ENCODE measurements at regions not wholly inside any gene's neighbourhood (a gene's known extent, or its start where the extent isn't known, plus 50 kb on each side); places are given as distances from the start of the nearest gene placed in this dataset.

- intact Hi-C loops (cut with micrococcal nuclease): no loop called here
- H3K4me1 Mint-ChIP-seq: no peaks in the 10 kb centered on the region
- no peaks in the 10 kb centered on the region for H3K27me3 Mint-ChIP-seq
- CTCF ChIA-PET: no interaction called here
- DNase-seq (no peak), ATAC-seq (ENCODE audit: low read depth) (no peak)
- H3K9me3 Mint-ChIP-seq: peaks cover 5% of the 10 kb centered on the region
- no peaks in the 10 kb centered on the region for H3K36me3 Mint-ChIP-seq (ENCODE audit: low read depth)
- no peak for TF ChIP-seq CTCF (IDR thresholded peaks at IDR 0.05)
- H3K27ac Mint-ChIP-seq: no peak overlapping the region
- no peak overlapping the region for H3K4me3 Mint-ChIP-seq
- POLR2A ChIA-PET: no interaction called here
Measured at GRCh38 chr2:220318037-220318436, 690.6 kb downstream of the SLC4A3 start.

- no peak overlapping the region for H3K27ac Mint-ChIP-seq
- ATAC-seq (ENCODE audit: low read depth) (no peak), DNase-seq (no peak)
- H3K4me1 Mint-ChIP-seq: no peaks in the 10 kb centered on the region
- no peaks in the 10 kb centered on the region for H3K27me3 Mint-ChIP-seq
- intact Hi-C loops (cut with micrococcal nuclease): no loop called here
- H3K9me3 Mint-ChIP-seq: peaks cover 5% of the 10 kb centered on the region
- no peaks in the 10 kb centered on the region for H3K36me3 Mint-ChIP-seq (ENCODE audit: low read depth)
- H3K4me3 Mint-ChIP-seq: no peak overlapping the region
- POLR2A ChIA-PET: no interaction called here
- TF ChIP-seq CTCF (IDR thresholded peaks at IDR 0.05): no peak
- CTCF ChIA-PET: no interaction called here
Measured at GRCh38 chr2:220318508-220318907, 691.1 kb downstream of the SLC4A3 start.

GRCh38 chr2:220320326-220320725 is 692.9 kb downstream of the SLC4A3 start:
- ChIA-PET CTCF (no interaction called here), POLR2A (no interaction called here)
- no peak overlapping the region for H3K4me3 Mint-ChIP-seq
- H3K9me3 Mint-ChIP-seq: peaks cover under 1% of the 10 kb centered on the region
- intact Hi-C loops (cut with micrococcal nuclease): no loop called here
- no peak for ATAC-seq (ENCODE audit: low read depth)
- no peaks in the 10 kb centered on the region for H3K36me3 Mint-ChIP-seq (ENCODE audit: low read depth)
- no peak overlapping the region for H3K27ac Mint-ChIP-seq
- no peak for DNase-seq
- no peak for TF ChIP-seq CTCF (IDR thresholded peaks at IDR 0.05)
- H3K27me3 Mint-ChIP-seq: no peaks in the 10 kb centered on the region
- no peaks in the 10 kb centered on the region for H3K4me1 Mint-ChIP-seq

- no peak for TF ChIP-seq CTCF (IDR thresholded peaks at IDR 0.05)
- H3K9me3 Mint-ChIP-seq: peaks cover 2% of the 10 kb centered on the region
- intact Hi-C loops (cut with micrococcal nuclease): no loop called here
- H3K4me3 Mint-ChIP-seq: no peak overlapping the region
- no peaks in the 10 kb centered on the region for H3K4me1 Mint-ChIP-seq
- H3K27me3 Mint-ChIP-seq: no peaks in the 10 kb centered on the region
- no peak for DNase-seq
- ATAC-seq (ENCODE audit: low read depth): no peak
- CTCF ChIA-PET: no interaction called here
- POLR2A ChIA-PET: no interaction called here
- H3K36me3 Mint-ChIP-seq (ENCODE audit: low read depth): no peaks in the 10 kb centered on the region
- no peak overlapping the region for H3K27ac Mint-ChIP-seq
Measured at GRCh38 chr2:220332886-220333285, 705.5 kb downstream of the SLC4A3 start.

GRCh38 chr2:220334210-220334609 is 706.8 kb downstream of the SLC4A3 start:
- no peak for TF ChIP-seq CTCF (IDR thresholded peaks at IDR 0.05)
- no peaks in the 10 kb centered on the region for H3K36me3 Mint-ChIP-seq (ENCODE audit: low read depth)
- ATAC-seq (ENCODE audit: low read depth) (no peak), DNase-seq (no peak)
- peaks cover 2% of the 10 kb centered on the region for H3K9me3 Mint-ChIP-seq
- no peak overlapping the region for H3K4me3 Mint-ChIP-seq
- no peaks in the 10 kb centered on the region for H3K27me3 Mint-ChIP-seq
- intact Hi-C loops (cut with micrococcal nuclease): no loop called here
- POLR2A ChIA-PET: no interaction called here
- no peak overlapping the region for H3K27ac Mint-ChIP-seq
- CTCF ChIA-PET: no interaction called here
- no peaks in the 10 kb centered on the region for H3K4me1 Mint-ChIP-seq
